ENCODE measurements at regions not wholly inside any gene's neighbourhood (a gene's known extent, or its start where the extent isn't known, plus 50 kb on each side); places are given as distances from the start of the nearest gene placed in this dataset.

DNA sequence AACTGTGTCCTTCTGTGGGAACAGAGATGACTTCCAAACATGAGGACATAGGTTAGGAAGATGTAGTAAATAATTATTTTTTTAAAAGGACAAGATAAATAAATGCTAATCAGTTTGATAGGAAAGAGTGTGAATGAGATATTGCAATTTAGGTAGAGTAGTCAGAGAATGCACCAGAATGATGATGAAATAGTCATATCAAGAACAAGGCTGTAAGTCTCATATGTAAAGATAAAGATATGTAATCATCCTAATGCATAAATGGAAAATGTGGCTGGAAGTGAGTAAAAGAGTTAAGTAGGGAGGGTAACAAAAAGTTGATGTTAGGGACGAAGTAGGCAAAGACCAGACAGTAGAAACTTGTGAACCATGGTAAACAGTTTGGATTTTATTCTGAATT is 1041.7 kb upstream of the MIR17HG start:
- no peaks in the 10 kb centered on the region for H3K79me1 ChIP-seq (ENCODE audit: low read depth in 1 of 2, low read length in 2 of 2)
- H2BK20ac ChIP-seq (ENCODE audit: low read depth, low read length), result no peak overlapping the region
- H3K27me3 ChIP-seq (ENCODE audit: control insufficient read depth, insufficient read depth, low read length), result no peaks in the 10 kb centered on the region
- intact Hi-C loops (cut with micrococcal nuclease) (no loop called here), in situ Hi-C loops (cut with MboI; ENCODE audit: low sequenced_read_pairs) (no loop called here), dilution Hi-C loops (cut with HindIII; ENCODE audit: low sequenced_read_pairs, unreplicated experiment) (no loop called here)
- POLR2A ChIA-PET (ENCODE audit: unreplicated experiment), result no interaction called here
- H3K23ac ChIP-seq (ENCODE audit: low read depth, low read length), result no peak overlapping the region
- no peak overlapping the region for H2BK15ac ChIP-seq (ENCODE audit: low read depth, low read length)
- H2AFZ ChIP-seq (replicated peaks; ENCODE audit: low read length, poor library complexity), result no peak overlapping the region
- H3K4me2 ChIP-seq (ENCODE audit: low read depth, low read length), result no peak overlapping the region
- H2BK120ac ChIP-seq (ENCODE audit: low read depth, low read length), result no peak overlapping the region
- H3K4ac ChIP-seq (ENCODE audit: low read depth, low read length), result no peak overlapping the region
- H3K9me1 ChIP-seq (ENCODE audit: insufficient read depth, low read length), result no peaks in the 10 kb centered on the region
- ATAC-seq (ENCODE audit: low read depth) (no peak), DNase-seq (no peak)
- no peak overlapping the region for H2AK9ac ChIP-seq (replicated peaks; ENCODE audit: low read depth, low read length, poor library complexity)
- CTCF ChIA-PET, result no interaction called here
- H3K4me1 ChIP-seq (ENCODE audit: control insufficient read depth, insufficient read depth, low read length), result no peaks in the 10 kb centered on the region
- H3K14ac ChIP-seq (replicated peaks; ENCODE audit: low read depth, low read length), result no peak overlapping the region
- H3K9me3 ChIP-seq (ENCODE audit: control insufficient read depth, insufficient read depth, low read length), result no peaks in the 10 kb centered on the region; the same call in 1 of the 2 replicates
- H2BK5ac ChIP-seq (ENCODE audit: low read depth, low read length, poor library complexity, severe bottlenecking), result no peak overlapping the region
- H3K4me3 ChIP-seq (ENCODE audit: insufficient read depth, low read depth, low read length), result no peak overlapping the region
- no peak for TF ChIP-seq POLR2A (IDR thresholded peaks at IDR 0.05; ENCODE audit: low read depth, low read length)
- TF ChIP-seq, protein P1, sequence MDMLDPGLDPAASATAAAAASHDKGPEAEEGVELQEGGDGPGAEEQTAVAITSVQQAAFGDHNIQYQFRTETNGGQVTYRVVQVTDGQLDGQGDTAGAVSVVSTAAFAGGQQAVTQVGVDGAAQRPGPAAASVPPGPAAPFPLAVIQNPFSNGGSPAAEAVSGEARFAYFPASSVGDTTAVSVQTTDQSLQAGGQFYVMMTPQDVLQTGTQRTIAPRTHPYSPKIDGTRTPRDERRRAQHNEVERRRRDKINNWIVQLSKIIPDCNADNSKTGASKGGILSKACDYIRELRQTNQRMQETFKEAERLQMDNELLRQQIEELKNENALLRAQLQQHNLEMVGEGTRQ (IDR thresholded peaks at IDR 0.05; ENCODE audit: low read depth, low read length), result no peak
- peak; percentile 27; the same call in 1 of the 2 replicates for TF ChIP-seq CEBPB (IDR thresholded peaks at IDR 0.05; ENCODE audit: low read depth, low read length)
- no peak overlapping the region for H3K56ac ChIP-seq (ENCODE audit: extremely low read depth, insufficient read depth, low read length)
- no peaks in the 10 kb centered on the region for H3K36me3 ChIP-seq (ENCODE audit: control insufficient read depth, insufficient read depth, low read length)
- H4K5ac ChIP-seq (ENCODE audit: low read depth, low read length), result no peak overlapping the region
- H3K18ac ChIP-seq (ENCODE audit: low read depth, low read length), result no peak overlapping the region
- WGBS, 2 experiments (ENCODE audit: extremely low coverage in 2 of 2, insufficient read length in 1 of 2), result 83% methylated on average over 1 of the region's 1 CpG; no CpG with 5 or more reads in 1 of the 2 experiments
- H2AK5ac ChIP-seq (ENCODE audit: low read depth, low read length), result no peak overlapping the region
- no peak overlapping the region for H3K27ac ChIP-seq (ENCODE audit: insufficient read depth, low read length)
- H4K91ac ChIP-seq (ENCODE audit: insufficient read depth, low read depth, low read length), result no peak overlapping the region
- no peak overlapping the region for H3K9ac ChIP-seq (ENCODE audit: low read depth, low read length)
- BruUV-seq (replicated peaks), result no TSS peak
- H4K8ac ChIP-seq (ENCODE audit: low read depth in 2 of 2, low read length in 2 of 2), result no peak overlapping the region
- H4K20me1 ChIP-seq (ENCODE audit: insufficient read depth, low read length), result no peaks in the 10 kb centered on the region

Measured in IMR-90 (cell line).